ENCODE measurements at regions not wholly inside any gene's neighbourhood (a gene's known extent, or its start where the extent isn't known, plus 50 kb on each side); places are given as distances from the start of the nearest gene placed in this dataset.

- no peak for DNase-seq (ENCODE audit: extremely low spot score)
- 85% methylated on average over 3 of the region's 3 CpGs for WGBS
- Histone ChIP-seq H3K27ac (ENCODE audit: low read depth) (no peak overlapping the region), H3K36me3 (ENCODE audit: insufficient read depth) (no peaks in the 10 kb centered on the region), H3K4me3 (ENCODE audit: low read depth, low read length) (no peak overlapping the region), H3K4me1 (ENCODE audit: insufficient read depth) (no peaks in the 10 kb centered on the region)
Observed at GRCh38 chr18:69300185-69300584, 100.5 kb upstream of the DOK6 start.

GRCh38 chr18:69308619-69309018, 92.1 kb upstream of the DOK6 start:
- DNase-seq (ENCODE audit: extremely low spot score), result no peak
- WGBS, result 91% methylated on average over 2 of the region's 2 CpGs
- H3K4me3 ChIP-seq (ENCODE audit: low read depth, low read length), result no peak overlapping the region
- H3K27ac ChIP-seq (ENCODE audit: low read depth), result no peak overlapping the region
- no peaks in the 10 kb centered on the region for H3K4me1 ChIP-seq (ENCODE audit: insufficient read depth)
- no peaks in the 10 kb centered on the region for H3K36me3 ChIP-seq (ENCODE audit: insufficient read depth)

- Histone ChIP-seq H3K4me1 (ENCODE audit: insufficient read depth) (peaks cover 1% of the 10 kb centered on the region), H3K4me3 (ENCODE audit: low read depth, low read length) (no peak overlapping the region), H3K27ac (ENCODE audit: low read depth) (no peak overlapping the region), H3K36me3 (ENCODE audit: insufficient read depth) (no peaks in the 10 kb centered on the region)
- DNase-seq (ENCODE audit: extremely low spot score), result no peak
Observed at GRCh38 chr18:69326094-69326493, 74.6 kb upstream of the DOK6 start.

- Histone ChIP-seq H3K4me3 (ENCODE audit: low read depth, low read length) (no peak overlapping the region), H3K36me3 (ENCODE audit: insufficient read depth) (no peaks in the 10 kb centered on the region), H3K27ac (ENCODE audit: low read depth) (no peak overlapping the region), H3K4me1 (ENCODE audit: insufficient read depth) (peaks cover 1% of the 10 kb centered on the region)
- 95% methylated on average over 13 of the region's 13 CpGs for WGBS
- DNase-seq (ENCODE audit: extremely low spot score), result no peak
Observed at GRCh38 chr18:69328086-69328485, 72.6 kb upstream of the DOK6 start.

- Histone ChIP-seq H3K4me3 (ENCODE audit: low read depth, low read length) (no peak overlapping the region), H3K36me3 (ENCODE audit: insufficient read depth) (no peaks in the 10 kb centered on the region), H3K27ac (ENCODE audit: low read depth) (no peak overlapping the region), H3K4me1 (ENCODE audit: insufficient read depth) (peaks cover 1% of the 10 kb centered on the region)
- 38% methylated on average over 4 of the region's 4 CpGs for WGBS
- DNase-seq (ENCODE audit: extremely low spot score), result no peak
Observed at GRCh38 chr18:69330385-69331005, 70.2 kb upstream of the DOK6 start.

- 63% methylated on average over 7 of the region's 7 CpGs for WGBS
- H3K4me3 ChIP-seq (ENCODE audit: low read depth, low read length), result no peak overlapping the region
- H3K27ac ChIP-seq (ENCODE audit: low read depth), result no peak overlapping the region
- H3K36me3 ChIP-seq (ENCODE audit: insufficient read depth), result no peaks in the 10 kb centered on the region
- DNase-seq (ENCODE audit: extremely low spot score), result no peak
- no peaks in the 10 kb centered on the region for H3K4me1 ChIP-seq (ENCODE audit: insufficient read depth)
Observed at GRCh38 chr18:69349912-69350597, 50.6 kb upstream of the DOK6 start.
